ENCODE measurements at regions not wholly inside any gene's neighbourhood (a gene's known extent, or its start where the extent isn't known, plus 50 kb on each side); places are given as distances from the start of the nearest gene placed in this dataset.

- no peaks in the 10 kb centered on the region for H4K20me1 ChIP-seq (replicated peaks; ENCODE audit: control insufficient read depth, extremely low read depth, insufficient read depth, low read length)
- H3K9me1 ChIP-seq (replicated peaks; ENCODE audit: control insufficient read depth, extremely low read depth, insufficient read depth, low read length), result no peaks in the 10 kb centered on the region
- no peaks in the 10 kb centered on the region for H3K36me3 ChIP-seq (ENCODE audit: control insufficient read depth in 2 of 2, extremely low read depth in 1 of 2, insufficient read depth in 2 of 2, low read length in 2 of 2)
- H3K27me3 ChIP-seq (ENCODE audit: control insufficient read depth in 2 of 2, insufficient read depth in 2 of 2, low read length in 2 of 2), result no peaks in the 10 kb centered on the region
- intact Hi-C loops (cut with micrococcal nuclease), result no loop called here
- FAIRE-seq (no peak), DNase-seq (ENCODE audit: low read depth, low spot score) (no peak)
- POLR2A ChIA-PET, result no interaction called here
- dilution Hi-C loops (cut with MboI; ENCODE audit: extremely low pct_ligation_motif_present, low sequenced_read_pairs), result no loop called here
- CTCF ChIA-PET, result interaction anchor here (1.0 to 1.2 kb wide), 2 partner anchors 10 to 23 kb away, joined by 3 read pairs; no protein-coding TSS in a partner anchor
- no peaks in the 10 kb centered on the region for H3K4me1 ChIP-seq (ENCODE audit: control insufficient read depth, extremely low read depth, insufficient read depth, low read length)
- H3K9me3 ChIP-seq (replicated peaks; ENCODE audit: control insufficient read depth, insufficient read depth, low read length), result no peaks in the 10 kb centered on the region
- H3K27ac ChIP-seq (ENCODE audit: insufficient read depth, low read depth, low read length), result no peak overlapping the region
- no peak overlapping the region for H3K4me3 ChIP-seq (replicated peaks in 1 of 3; ENCODE audit: insufficient read depth in 1 of 3, low read depth in 1 of 3, low read length in 3 of 3)
- H3K79me2 ChIP-seq (ENCODE audit: control insufficient read depth, insufficient read depth, low read length), result no peaks in the 10 kb centered on the region
- H3K9ac ChIP-seq (replicated peaks; ENCODE audit: extremely low read depth, insufficient read depth, low read length), result no peak overlapping the region
- H2AFZ ChIP-seq (ENCODE audit: low read depth, low read length), result no peak overlapping the region
- no peak overlapping the region for H3K4me2 ChIP-seq (ENCODE audit: insufficient read depth, low read length)
- no peak for TF ChIP-seq CTCF (IDR thresholded peaks at IDR 0.05; ENCODE audit: extremely low read depth in 1 of 2, insufficient read depth in 1 of 2, low read depth in 1 of 2, low read length in 2 of 2)
- TF ChIP-seq MAX (IDR thresholded peaks at IDR 0.05; ENCODE audit: insufficient read depth, insufficient read length), result no peak
- no TSS peak for BruUV-seq (replicated peaks)
Measured at GRCh38 chr5:164481270-164481669, 975.9 kb downstream of the MAT2B start.

GRCh38 chr5:164482351-164482750, 976.9 kb downstream of the MAT2B start:
- no peak for DNase-seq (ENCODE audit: low read depth, low spot score)
- intact Hi-C loops (cut with micrococcal nuclease), result no loop called here

More at GRCh38 chr5:164482351-164482750, 976.9 kb downstream of the MAT2B start:
- no TSS peak for BruUV-seq (replicated peaks)
- CTCF ChIA-PET, result interaction anchor here (0.9 kb wide), 1 partner anchor 22 kb away, joined by 4 read pairs; no protein-coding TSS in a partner anchor
- Histone ChIP-seq H3K36me3 (ENCODE audit: control insufficient read depth in 2 of 2, extremely low read depth in 1 of 2, insufficient read depth in 2 of 2, low read length in 2 of 2) (no peaks in the 10 kb centered on the region), H3K9ac (replicated peaks; ENCODE audit: extremely low read depth, insufficient read depth, low read length) (no peak overlapping the region), H3K27ac (ENCODE audit: insufficient read depth, low read depth, low read length) (no peak overlapping the region), H2AFZ (ENCODE audit: low read depth, low read length) (no peak overlapping the region), H3K4me2 (ENCODE audit: insufficient read depth, low read length) (no peak overlapping the region), H4K20me1 (replicated peaks; ENCODE audit: control insufficient read depth, extremely low read depth, insufficient read depth, low read length) (no peaks in the 10 kb centered on the region), H3K4me1 (ENCODE audit: control insufficient read depth, extremely low read depth, insufficient read depth, low read length) (no peaks in the 10 kb centered on the region), H3K9me1 (replicated peaks; ENCODE audit: control insufficient read depth, extremely low read depth, insufficient read depth, low read length) (no peaks in the 10 kb centered on the region), H3K4me3 (replicated peaks in 1 of 3; ENCODE audit: insufficient read depth in 1 of 3, low read depth in 1 of 3, low read length in 3 of 3) (no peak overlapping the region), H3K9me3 (replicated peaks; ENCODE audit: control insufficient read depth, insufficient read depth, low read length) (no peaks in the 10 kb centered on the region), H3K79me2 (ENCODE audit: control insufficient read depth, insufficient read depth, low read length) (no peaks in the 10 kb centered on the region), H3K27me3 (ENCODE audit: control insufficient read depth in 2 of 2, insufficient read depth in 2 of 2, low read length in 2 of 2) (no peaks in the 10 kb centered on the region)
- TF ChIP-seq GATA2 (IDR thresholded peaks at IDR 0.05; ENCODE audit: insufficient read depth, insufficient read length, low read depth, low read length) (no peak), CTCF (IDR thresholded peaks at IDR 0.05; ENCODE audit: extremely low read depth in 1 of 2, insufficient read depth in 1 of 2, low read depth in 1 of 2, low read length in 2 of 2) (no peak), MYC (IDR thresholded peaks at IDR 0.05; ENCODE audit: low read depth, low read length) (no peak), POLR2A (IDR thresholded peaks at IDR 0.05; ENCODE audit: low read depth, low read length) (no peak), EZH2 (IDR thresholded peaks at IDR 0.05; ENCODE audit: borderline replicate concordance, low read depth, low read length, severe bottlenecking) (no peak), POLR2AphosphoS5 (IDR thresholded peaks at IDR 0.05; ENCODE audit: insufficient read depth, low read depth, low read length) (no peak), FOS (IDR thresholded peaks at IDR 0.05; ENCODE audit: borderline replicate concordance, insufficient read depth, low read length) (no peak), JUN (IDR thresholded peaks at IDR 0.05; ENCODE audit: borderline replicate concordance, insufficient read depth, insufficient read length, low read depth) (no peak), MAX (IDR thresholded peaks at IDR 0.05; ENCODE audit: insufficient read depth, insufficient read length) (no peak)
- no peak for FAIRE-seq
- POLR2A ChIA-PET, result no interaction called here
- dilution Hi-C loops (cut with MboI; ENCODE audit: extremely low pct_ligation_motif_present, low sequenced_read_pairs), result no loop called here

Data from endothelial cell of umbilical vein (primary cell).